Ishikawa (cell line): ENCODE measurements at regions not wholly inside any gene's neighbourhood (a gene's known extent, or its start where the extent isn't known, plus 50 kb on each side); places are given as distances from the start of the nearest gene placed in this dataset.

Source experiments
- CEBPB ChIP-seq: IDR thresholded peaks from 2 replicates; pipeline ENCODE4 v1.6.1; 2012
- MAX ChIP-seq: IDR thresholded peaks from 2 replicates; pipeline ENCODE4 v1.6.1; 2012
- RAD21 ChIP-seq: IDR thresholded peaks from 2 replicates; pipeline ENCODE4 v1.6.1; 2012; ENCODE audit warnings: low read depth
- REST ChIP-seq: IDR thresholded peaks from 2 replicates; pipeline ENCODE4 v1.6.1; 2012; ENCODE audit warnings: low read depth, mild to moderate bottlenecking
- TCF12 ChIP-seq: IDR thresholded peaks from 2 replicates; pipeline ENCODE4 v1.6.1; 2012; ENCODE audit warnings: low read depth
- ZBTB7A ChIP-seq: IDR thresholded peaks from 2 replicates; pipeline ENCODE4 v1.6.1; 2012; ENCODE audit warnings: low read depth

- no peak for TF ChIP-seq TCF12
- no peak for TF ChIP-seq CEBPB
- no peak for TF ChIP-seq RAD21
- TF ChIP-seq REST: no peak
- no peak for TF ChIP-seq ZBTB7A
- TF ChIP-seq MAX: no peak
Measured at GRCh38 chr2:37782155-37782673, 110.8 kb upstream of the CDC42EP3 start.
